GM10266 (cell line): ENCODE measurements at regions not wholly inside any gene's neighbourhood (a gene's known extent, or its start where the extent isn't known, plus 50 kb on each side); places are given as distances from the start of the nearest gene placed in this dataset.

ENCODE experiments used
- DNase-seq: peaks from one replicate; pipeline ENCODE4 v3.0.0; 2012; ENCODE audit errors: extremely low spot score
- TF ChIP-seq, protein P1 (sequence below): IDR thresholded peaks from 2 replicates; pipeline ENCODE4 v1.5.1; 2012; ENCODE audit warnings: mild to moderate bottlenecking, low read depth; ENCODE audit not compliant: control insufficient read depth, insufficient read depth; ENCODE audit errors: missing control alignments

- TF ChIP-seq, protein P1, sequence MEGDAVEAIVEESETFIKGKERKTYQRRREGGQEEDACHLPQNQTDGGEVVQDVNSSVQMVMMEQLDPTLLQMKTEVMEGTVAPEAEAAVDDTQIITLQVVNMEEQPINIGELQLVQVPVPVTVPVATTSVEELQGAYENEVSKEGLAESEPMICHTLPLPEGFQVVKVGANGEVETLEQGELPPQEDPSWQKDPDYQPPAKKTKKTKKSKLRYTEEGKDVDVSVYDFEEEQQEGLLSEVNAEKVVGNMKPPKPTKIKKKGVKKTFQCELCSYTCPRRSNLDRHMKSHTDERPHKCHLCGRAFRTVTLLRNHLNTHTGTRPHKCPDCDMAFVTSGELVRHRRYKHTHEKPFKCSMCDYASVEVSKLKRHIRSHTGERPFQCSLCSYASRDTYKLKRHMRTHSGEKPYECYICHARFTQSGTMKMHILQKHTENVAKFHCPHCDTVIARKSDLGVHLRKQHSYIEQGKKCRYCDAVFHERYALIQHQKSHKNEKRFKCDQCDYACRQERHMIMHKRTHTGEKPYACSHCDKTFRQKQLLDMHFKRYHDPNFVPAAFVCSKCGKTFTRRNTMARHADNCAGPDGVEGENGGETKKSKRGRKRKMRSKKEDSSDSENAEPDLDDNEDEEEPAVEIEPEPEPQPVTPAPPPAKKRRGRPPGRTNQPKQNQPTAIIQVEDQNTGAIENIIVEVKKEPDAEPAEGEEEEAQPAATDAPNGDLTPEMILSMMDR: no peak
- DNase-seq: no peak
Measured at GRCh38 chr12:60263161-60263560, 667.3 kb downstream of the SLC16A7 start.

DNA sequence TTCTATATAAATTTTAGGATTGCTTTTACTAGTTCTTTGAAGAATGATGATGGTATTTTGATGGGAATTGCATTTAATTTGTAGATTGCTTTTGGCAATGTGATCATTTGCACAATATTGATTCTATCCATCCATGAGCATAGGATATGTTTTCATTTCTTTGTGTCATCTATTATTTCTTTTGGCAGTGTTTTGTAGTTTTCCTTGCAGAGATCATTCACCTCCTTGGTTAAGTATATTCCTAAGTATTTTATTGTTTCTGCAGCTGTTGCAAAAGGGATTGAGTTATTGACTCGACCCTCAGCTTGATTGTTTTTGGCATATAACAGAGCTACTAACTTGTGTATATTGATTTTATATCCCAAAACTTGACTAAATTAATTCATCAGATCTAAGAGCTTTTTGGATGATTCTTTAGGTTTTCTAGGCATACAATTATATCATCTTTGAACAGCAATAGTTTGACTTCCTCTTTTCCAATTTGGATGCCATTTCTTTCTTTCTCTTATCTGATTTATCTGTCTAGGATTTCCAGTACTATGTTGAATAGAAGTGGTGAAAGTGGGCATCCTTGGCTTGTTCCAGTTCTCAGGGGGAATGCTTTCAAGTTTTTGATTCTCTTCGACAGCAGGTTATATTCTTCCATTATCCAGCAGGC is 668.1 kb downstream of the SLC16A7 start:
- TF ChIP-seq, protein P1: no peak

DNA sequence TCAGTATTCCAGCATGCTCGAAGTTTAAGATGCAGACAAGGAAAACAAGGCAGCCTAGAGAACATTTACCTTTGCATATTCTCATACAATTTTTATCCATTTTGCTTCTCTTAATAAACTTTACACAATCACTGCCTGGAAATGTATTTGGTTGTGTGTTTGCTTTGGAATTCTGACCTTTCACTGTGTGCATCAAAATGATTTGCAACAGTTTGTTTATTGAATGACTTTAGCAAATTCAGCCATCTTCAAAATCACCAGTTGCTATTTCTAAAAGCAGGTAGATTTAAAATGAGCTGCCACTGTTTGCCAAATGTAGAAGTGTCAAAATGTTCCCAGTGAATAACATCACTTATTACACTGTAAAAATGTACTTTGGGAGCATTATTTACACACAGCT is 669.9 kb downstream of the SLC16A7 start:
- DNase-seq: no peak
- TF ChIP-seq, protein P1: no peak

More for the DNA sequence above, 668.1 kb downstream of the SLC16A7 start:
- DNase-seq: no peak

GRCh38 chr12:60266381-60266852 is 670.6 kb downstream of the SLC16A7 start:
- DNase-seq: no peak

DNA sequence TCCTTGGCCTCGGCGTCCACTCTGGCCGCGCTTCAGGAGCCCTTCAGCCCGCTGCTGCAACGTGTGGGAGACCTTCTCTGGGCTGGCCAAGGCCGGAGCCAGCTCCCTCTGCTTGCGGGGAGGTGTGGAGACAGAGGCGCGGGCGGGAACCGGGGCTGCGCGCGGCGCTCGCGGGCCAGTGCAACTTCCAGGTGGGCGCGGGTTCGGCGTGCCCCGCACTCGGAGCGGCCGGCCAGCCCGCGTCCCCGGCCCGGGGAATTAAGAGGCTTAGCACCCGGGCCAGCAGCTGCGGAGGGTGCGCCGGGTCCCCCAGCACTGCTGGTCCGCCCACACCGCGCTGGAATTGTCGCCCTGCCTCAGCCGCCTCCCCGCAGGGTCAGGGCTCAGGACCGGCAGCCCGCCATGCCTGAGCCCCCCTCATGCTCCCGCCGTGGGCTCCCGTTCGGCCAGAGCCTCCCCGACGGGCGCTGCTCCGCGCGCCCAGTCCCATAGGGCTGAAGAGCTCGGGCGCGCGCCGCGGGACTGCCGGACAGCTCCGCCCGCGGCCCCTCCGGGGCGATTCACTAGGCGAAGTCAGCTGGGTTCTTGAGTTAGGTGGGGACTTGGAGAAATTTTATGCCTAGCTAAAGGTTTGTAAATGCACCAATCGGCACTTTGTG is 673.9 kb downstream of the SLC16A7 start:
- DNase-seq: no peak
- TF ChIP-seq, protein P1: no peak

More at GRCh38 chr12:60266381-60266852, 670.6 kb downstream of the SLC16A7 start:
- TF ChIP-seq, protein P1: no peak

GRCh38 chr12:60271816-60272215 is 676.0 kb downstream of the SLC16A7 start:
- TF ChIP-seq, protein P1: no peak
- DNase-seq: no peak

DNA sequence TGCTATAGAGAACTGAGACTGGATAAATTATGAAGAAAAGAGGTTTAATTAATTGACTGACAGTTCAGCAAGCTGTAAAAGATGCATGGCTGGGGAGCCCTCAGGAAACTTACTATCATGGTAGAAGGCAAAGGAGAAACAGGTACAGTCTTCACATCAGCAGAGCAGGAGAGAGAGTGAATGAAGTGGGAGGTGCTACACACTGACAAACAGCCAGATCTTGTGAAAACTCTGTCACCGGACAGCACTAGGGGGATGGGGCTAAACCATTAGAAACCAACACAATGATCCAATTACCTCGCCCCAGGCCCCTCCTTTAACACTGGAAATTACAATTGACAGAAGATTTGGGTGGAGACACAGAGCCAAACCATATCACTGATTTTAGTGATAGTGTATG is 682.4 kb downstream of the SLC16A7 start:
- no peak for DNase-seq
- TF ChIP-seq, protein P1: no peak
